CD14-positive monocyte (primary cell): ENCODE measurements at regions not wholly inside any gene's neighbourhood (a gene's known extent, or its start where the extent isn't known, plus 50 kb on each side); places are given as distances from the start of the nearest gene placed in this dataset.
A peak's percentile ranks its signal among the peaks of the same experiment; 100 is the strongest.

ENCODE experiments used
- DNase-seq, 3 donors: peaks; one replicate each; pipeline ENCODE4 v3.0.0-alpha.2; 2011 to 2022
- H2AFZ ChIP-seq: 2 replicates; pipeline ENCODE4 v1.6.0; 2012; ENCODE audit warnings: mild to moderate bottlenecking, low read depth, low read length, inconsistent platforms; ENCODE audit not compliant: insufficient read depth, poor library complexity, severe bottlenecking
- H3K27ac ChIP-seq, 2 donors: 1 replicate in 1 of 2; 2 replicates in 1 of 2; pipeline ENCODE4 v1.5.1; 2012 to 2013; ENCODE audit warnings: low read length in 2 of 2, control low read depth in 1 of 2, inconsistent platforms in 1 of 2, low read depth in 1 of 2, mild to moderate bottlenecking in 1 of 2
- H3K27me3 ChIP-seq, 2 donors: one replicate each; pipeline versions ENCODE4 v1.6.0 to v1.6.1; 2011 to 2013; ENCODE audit warnings: low read length in 2 of 2; ENCODE audit not compliant: control insufficient read depth in 2 of 2, insufficient read depth in 2 of 2
- H3K36me3 ChIP-seq, 2 donors: replicated peaks in 1 of 2; 1 replicate in 1 of 2; 2 replicates in 1 of 2; pipeline versions ENCODE4 v1.5.1 to v1.6.1; 2012 to 2013; ENCODE audit warnings: low read length in 2 of 2, control low read depth in 1 of 2, inconsistent platforms in 1 of 2, mild to moderate bottlenecking in 1 of 2; ENCODE audit not compliant: insufficient read depth in 2 of 2, control insufficient read depth in 1 of 2
- H3K4me1 ChIP-seq, 2 donors: 1 replicate in 1 of 2; 2 replicates in 1 of 2; pipeline versions ENCODE4 v1.5.1 to v1.6.1; 2012 to 2013; ENCODE audit warnings: low read length in 2 of 2, control low read depth in 1 of 2, inconsistent platforms in 1 of 2, mild to moderate bottlenecking in 1 of 2, moderate library complexity in 1 of 2; ENCODE audit not compliant: insufficient read depth in 2 of 2, control insufficient read depth in 1 of 2
- H3K4me2 ChIP-seq: replicated peaks from 2 replicates; pipeline ENCODE3; 2012; ENCODE audit warnings: low read length, moderate library complexity, mild to moderate bottlenecking; ENCODE audit not compliant: poor library complexity, severe bottlenecking; ENCODE audit errors: extremely low read depth
- H3K4me3 ChIP-seq, 3 experiments: fragments of 200-600 bp in 1 of 3; sonication (generic) in 1 of 3; replicated peaks in 1 of 3; 1 replicate in 2 of 3; 2 replicates in 1 of 3; pipeline ENCODE4 v1.5.1; 2011 to 2013; ENCODE audit warnings: low read length in 3 of 3, mild to moderate bottlenecking in 3 of 3, control low read depth in 2 of 3, low read depth in 2 of 3, inconsistent platforms in 1 of 3, moderate library complexity in 1 of 3
- H3K79me2 ChIP-seq: 2 replicates; pipeline ENCODE4 v1.6.0; 2012; ENCODE audit warnings: mild to moderate bottlenecking, control low read depth, inconsistent platforms, low read length, moderate library complexity; ENCODE audit not compliant: insufficient read depth
- H3K9ac ChIP-seq: 2 replicates; pipeline ENCODE4 v1.6.0; 2017; ENCODE audit warnings: low read length, mild to moderate bottlenecking; ENCODE audit not compliant: insufficient read depth, poor library complexity, severe bottlenecking
- H3K9me3 ChIP-seq, 2 donors: replicated peaks in 1 of 2; 1 replicate in 1 of 2; 2 replicates in 1 of 2; pipeline versions ENCODE4 v1.5.1 to v1.6.1; 2012 to 2013; ENCODE audit warnings: low read length in 2 of 2, control low read depth in 1 of 2; ENCODE audit not compliant: control insufficient read depth in 1 of 2, insufficient read depth in 1 of 2
- H4K20me1 ChIP-seq: 2 replicates; pipeline ENCODE4 v1.6.0; 2012; ENCODE audit warnings: mild to moderate bottlenecking, low read length, control low read depth, moderate library complexity; ENCODE audit not compliant: insufficient read depth
- H3K27ac Mint-ChIP-seq, 7 donors: one replicate each; pipeline ENCODE4 v1.8.0; 2020; ENCODE audit warnings: mild to moderate bottlenecking in 7 of 7, mixed read lengths in 7 of 7, moderate library complexity in 6 of 7, inconsistent platforms in 2 of 7
- H3K27me3 Mint-ChIP-seq, 3 donors: one replicate each; pipeline ENCODE4 v1.8.0; 2021 to 2022; ENCODE audit warnings: low read depth in 3 of 3, mild to moderate bottlenecking in 3 of 3, mixed read lengths in 3 of 3, moderate library complexity in 3 of 3, inconsistent platforms in 1 of 3
- H3K36me3 Mint-ChIP-seq, 2 donors: one replicate each; pipeline ENCODE4 v1.8.0; 2020; ENCODE audit warnings: mixed read lengths in 2 of 2, inconsistent platforms in 1 of 2, mild to moderate bottlenecking in 1 of 2
- H3K4me1 Mint-ChIP-seq: one replicate; pipeline ENCODE4 v1.8.0; 2020; ENCODE audit warnings: mild to moderate bottlenecking, mixed read lengths
- H3K4me3 Mint-ChIP-seq, 2 donors: one replicate each; pipeline ENCODE4 v1.8.0; 2020; ENCODE audit warnings: mild to moderate bottlenecking in 2 of 2, mixed read lengths in 2 of 2, moderate library complexity in 1 of 2
- H3K9me3 Mint-ChIP-seq, 7 donors: one replicate each; pipeline ENCODE4 v1.8.0; 2020 to 2022; ENCODE audit warnings: mixed read lengths in 7 of 7, mild to moderate bottlenecking in 6 of 7, moderate library complexity in 6 of 7, inconsistent platforms in 2 of 7
- CTCF ChIP-seq: fragments of 200-600 bp; IDR thresholded peaks from one replicate; pipeline ENCODE4 v1.8.0; 2022; ENCODE audit warnings: antibody characterized with exemption, mild to moderate bottlenecking
- WGBS: methylation state at CpG from one replicate; pipeline ENCODE4 v1.1.5; 2013; ENCODE audit warnings: missing lambda C conversion rate; ENCODE audit not compliant: insufficient coverage; 5-methylcytosine and 5-hydroxymethylcytosine counted together
- intact Hi-C, 2 donors: fragments of 100-400 bp; cut with micrococcal nuclease; formaldehyde crosslinking; loops; one replicate each; pipeline versions ENCODE4 v1.15.0 to v1.15.1; 2023

GRCh38 chr1:38291336-38291735 lies 244.7 kb upstream of the POU3F1 start:
- intact Hi-C loops, result no loop called here
- WGBS, result 14% methylated on average over 1 of the region's 3 CpGs
- no peaks in the 10 kb centered on the region for H3K79me2 ChIP-seq

GRCh38 chr1:38289034-38289433 lies 242.4 kb upstream of the POU3F1 start:
- no peaks in the 10 kb centered on the region for H3K4me1 ChIP-seq
- no peak for TF ChIP-seq CTCF
- Mint-ChIP-seq H3K4me1 (peaks cover 4% of the 10 kb centered on the region), H3K4me3 (no peak overlapping the region), H3K27ac (no peak overlapping the region), H3K27me3 (peaks cover 36 to 45% (median 39%) of the 10 kb centered on the region in 3 donors), H3K9me3 (peaks cover 0 to 7% (median 3%) of the 10 kb centered on the region in 7 donors), H3K36me3 (no peaks in the 10 kb centered on the region)
- H4K20me1 ChIP-seq, result no peaks in the 10 kb centered on the region
- no peak overlapping the region for H3K4me2 ChIP-seq
- DNase-seq, result no peak
- H3K4me3 ChIP-seq, result no peak overlapping the region
- H3K9me3 ChIP-seq, result peaks cover 0 to 5% of the 10 kb centered on the region in 2 donors
- peaks cover 19 to 38% of the 10 kb centered on the region in 2 donors for H3K27me3 ChIP-seq
- intact Hi-C loops, result no loop called here
- H3K36me3 ChIP-seq, result no peaks in the 10 kb centered on the region
- no peak overlapping the region for H3K27ac ChIP-seq
- H3K79me2 ChIP-seq, result no peaks in the 10 kb centered on the region
- WGBS, result no CpG with 5 or more reads among the region's 1 CpG
- H3K9ac ChIP-seq, result no peak overlapping the region
- H2AFZ ChIP-seq, result no peak overlapping the region

More at GRCh38 chr1:38291336-38291735, 244.7 kb upstream of the POU3F1 start:
- Histone ChIP-seq H3K36me3 (no peaks in the 10 kb centered on the region), H3K4me3 (no peak overlapping the region), H3K9ac (no peak overlapping the region), H3K9me3 (peaks cover 0 to 5% of the 10 kb centered on the region in 2 donors), H3K4me2 (no peak overlapping the region), H3K27me3 (peaks cover 19 to 36% of the 10 kb centered on the region in 2 donors), H3K27ac (no peak overlapping the region), H3K4me1 (no peaks in the 10 kb centered on the region), H4K20me1 (no peaks in the 10 kb centered on the region), H2AFZ (no peak overlapping the region)
- TF ChIP-seq CTCF, result no peak
- Mint-ChIP-seq H3K4me3 (peak overlapping the region in 1 of 2 donors; percentile 39), H3K4me1 (peaks cover 4% of the 10 kb centered on the region), H3K9me3 (peaks cover 0 to 8% (median 3%) of the 10 kb centered on the region in 7 donors), H3K36me3 (no peaks in the 10 kb centered on the region), H3K27ac (no peak overlapping the region), H3K27me3 (peaks cover 34 to 48% (median 39%) of the 10 kb centered on the region in 3 donors)
- no peak for DNase-seq
